ENCODE measurements at regions not wholly inside any gene's neighbourhood (a gene's known extent, or its start where the extent isn't known, plus 50 kb on each side); places are given as distances from the start of the nearest gene placed in this dataset.

DNA sequence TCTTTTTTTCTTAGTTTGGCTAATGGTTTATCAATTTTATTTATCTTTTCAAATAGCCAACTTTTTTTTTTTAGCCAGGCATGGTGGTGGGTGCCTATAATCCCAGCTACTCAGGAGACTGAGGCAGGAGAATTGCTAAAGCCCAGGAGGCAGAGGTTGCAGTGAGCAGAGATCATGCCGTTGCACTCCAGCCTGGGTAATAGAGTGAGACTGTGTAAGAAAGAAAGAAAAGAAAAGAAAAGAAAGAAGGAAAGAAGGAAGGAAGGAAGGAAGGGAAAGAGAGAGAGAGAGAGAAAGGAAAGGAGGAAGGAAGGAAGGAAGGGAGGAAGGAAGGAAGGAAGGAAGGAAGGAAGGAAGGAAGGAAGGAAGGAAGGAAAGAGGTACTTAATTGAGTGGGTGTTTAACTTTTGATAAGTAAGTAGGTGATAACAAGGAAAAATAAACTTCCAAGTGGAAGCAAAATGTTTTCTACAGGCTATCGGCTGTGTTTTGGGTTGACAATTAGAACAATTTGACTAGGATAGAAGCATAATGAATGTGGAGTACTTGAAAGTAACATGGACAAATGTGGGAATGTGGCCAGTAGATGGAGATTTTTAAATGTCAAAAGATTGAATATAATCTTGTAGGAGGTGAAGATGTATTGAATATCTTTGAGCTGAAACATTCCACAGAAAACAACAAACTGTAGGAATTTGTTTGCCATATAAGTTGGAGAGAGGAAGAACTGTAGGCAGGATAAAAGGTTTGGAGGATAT, 62.8 kb upstream of the MYO16 start (continued):
- TF ChIP-seq, protein P1, sequence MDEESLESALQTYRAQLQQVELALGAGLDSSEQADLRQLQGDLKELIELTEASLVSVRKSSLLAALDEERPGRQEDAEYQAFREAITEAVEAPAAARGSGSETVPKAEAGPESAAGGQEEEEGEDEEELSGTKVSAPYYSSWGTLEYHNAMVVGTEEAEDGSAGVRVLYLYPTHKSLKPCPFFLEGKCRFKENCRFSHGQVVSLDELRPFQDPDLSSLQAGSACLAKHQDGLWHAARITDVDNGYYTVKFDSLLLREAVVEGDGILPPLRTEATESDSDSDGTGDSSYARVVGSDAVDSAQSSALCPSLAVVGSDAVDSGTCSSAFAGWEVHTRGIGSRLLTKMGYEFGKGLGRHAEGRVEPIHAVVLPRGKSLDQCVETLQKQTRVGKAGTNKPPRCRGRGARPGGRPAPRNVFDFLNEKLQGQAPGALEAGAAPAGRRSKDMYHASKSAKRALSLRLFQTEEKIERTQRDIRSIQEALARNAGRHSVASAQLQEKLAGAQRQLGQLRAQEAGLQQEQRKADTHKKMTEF (CRISPR knock-in tag; IDR thresholded peaks at IDR 0.05): no peak
- TF ChIP-seq MAFF (IDR thresholded peaks at IDR 0.05; ENCODE audit: low read depth, low read length) (no peak), SAFB2 (CRISPR knock-in tag; IDR thresholded peaks at IDR 0.05; ENCODE audit: borderline replicate concordance, low read depth) (no peak)

DNA sequence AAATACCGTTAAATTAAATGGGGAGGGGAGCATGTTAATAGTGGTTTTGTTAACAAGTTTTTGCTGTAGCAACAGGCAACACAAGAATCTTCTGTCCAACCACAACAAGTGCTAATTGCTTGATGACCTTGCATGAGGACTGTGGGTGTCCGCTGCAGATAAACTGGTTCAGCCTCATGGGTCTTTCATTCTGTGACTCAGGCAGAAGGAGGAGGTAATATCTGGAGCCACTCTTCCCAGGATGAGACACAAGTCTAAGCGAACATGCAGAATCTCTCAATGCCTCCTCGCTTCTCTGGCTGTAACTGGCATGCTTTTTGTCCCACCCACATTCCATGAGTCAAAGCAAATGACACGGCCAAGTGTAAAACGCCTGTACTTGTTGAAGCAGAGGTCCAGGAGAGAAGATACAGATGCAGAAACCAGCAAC, 56.6 kb upstream of the MYO16 start:
- Histone ChIP-seq H2AFZ (ENCODE audit: low read length) (no peak overlapping the region), H3K36me3 (replicated peaks in 1 of 2; ENCODE audit: control insufficient read depth in 1 of 2, insufficient read depth in 2 of 2, low read length in 2 of 2) (no peaks in the 10 kb centered on the region), H3K4me2 (ENCODE audit: low read depth, low read length) (no peak overlapping the region), H3K79me2 (ENCODE audit: insufficient read depth, low read length) (no peaks in the 10 kb centered on the region), H3K4me1 (ENCODE audit: insufficient read depth, low read length) (no peaks in the 10 kb centered on the region), H3K4me3 (replicated peaks in 1 of 3; ENCODE audit: insufficient read depth in 1 of 3, low read depth in 2 of 3, low read length in 3 of 3) (no peak overlapping the region), H3K27me3 (ENCODE audit: control insufficient read depth in 1 of 2, insufficient read depth in 2 of 2, low read length in 2 of 2) (no peaks in the 10 kb centered on the region), H4K20me1 (ENCODE audit: insufficient read depth, low read length) (no peaks in the 10 kb centered on the region), H3K9ac (ENCODE audit: insufficient read depth, low read depth, low read length) (no peak overlapping the region), H3K9me3 (ENCODE audit: low read length) (peaks cover 55% of the 10 kb centered on the region), H3K27ac (ENCODE audit: extremely low read length, insufficient read depth, low read length) (no peak overlapping the region)
- in situ Hi-C loops (cut with HindIII; ENCODE audit: extremely low pct_ligation_motif_present, low pct_unique_long_range_greater_than_20kb): no loop called here
- no TSS peak for BruUV-seq (replicated peaks)
- ChIA-PET POLR2A (no interaction called here), CTCF (ENCODE audit: low intra/inter-chr PET ratio, low total read pairs) (no interaction called here)
- ATAC-seq: no peak
- no peak for FAIRE-seq
- intact Hi-C loops (cut with micrococcal nuclease; ENCODE audit: unreplicated experiment): no loop called here
- WGBS (ENCODE audit: low lambda C conversion rate): 3% methylated on average over 6 of the region's 6 CpGs
- DNase-seq (ENCODE audit: low spot score): no peak
- TF ChIP-seq ZNF672 (CRISPR knock-in tag; IDR thresholded peaks at IDR 0.05) (no peak), ATAD3A (CRISPR knock-in tag; IDR thresholded peaks at IDR 0.05) (no peak), RXRB (CRISPR knock-in tag; IDR thresholded peaks at IDR 0.05; ENCODE audit: borderline replicate concordance) (no peak), ZFYVE20 (CRISPR knock-in tag; IDR thresholded peaks at IDR 0.05; ENCODE audit: borderline replicate concordance, low read depth) (no peak)
- TF ChIP-seq, protein P2, sequence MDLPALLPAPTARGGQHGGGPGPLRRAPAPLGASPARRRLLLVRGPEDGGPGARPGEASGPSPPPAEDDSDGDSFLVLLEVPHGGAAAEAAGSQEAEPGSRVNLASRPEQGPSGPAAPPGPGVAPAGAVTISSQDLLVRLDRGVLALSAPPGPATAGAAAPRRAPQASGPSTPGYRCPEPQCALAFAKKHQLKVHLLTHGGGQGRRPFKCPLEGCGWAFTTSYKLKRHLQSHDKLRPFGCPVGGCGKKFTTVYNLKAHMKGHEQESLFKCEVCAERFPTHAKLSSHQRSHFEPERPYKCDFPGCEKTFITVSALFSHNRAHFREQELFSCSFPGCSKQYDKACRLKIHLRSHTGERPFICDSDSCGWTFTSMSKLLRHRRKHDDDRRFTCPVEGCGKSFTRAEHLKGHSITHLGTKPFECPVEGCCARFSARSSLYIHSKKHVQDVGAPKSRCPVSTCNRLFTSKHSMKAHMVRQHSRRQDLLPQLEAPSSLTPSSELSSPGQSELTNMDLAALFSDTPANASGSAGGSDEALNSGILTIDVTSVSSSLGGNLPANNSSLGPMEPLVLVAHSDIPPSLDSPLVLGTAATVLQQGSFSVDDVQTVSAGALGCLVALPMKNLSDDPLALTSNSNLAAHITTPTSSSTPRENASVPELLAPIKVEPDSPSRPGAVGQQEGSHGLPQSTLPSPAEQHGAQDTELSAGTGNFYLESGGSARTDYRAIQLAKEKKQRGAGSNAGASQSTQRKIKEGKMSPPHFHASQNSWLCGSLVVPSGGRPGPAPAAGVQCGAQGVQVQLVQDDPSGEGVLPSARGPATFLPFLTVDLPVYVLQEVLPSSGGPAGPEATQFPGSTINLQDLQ (CRISPR knock-in tag; IDR thresholded peaks at IDR 0.05): no peak
- TF ChIP-seq, protein P3, sequence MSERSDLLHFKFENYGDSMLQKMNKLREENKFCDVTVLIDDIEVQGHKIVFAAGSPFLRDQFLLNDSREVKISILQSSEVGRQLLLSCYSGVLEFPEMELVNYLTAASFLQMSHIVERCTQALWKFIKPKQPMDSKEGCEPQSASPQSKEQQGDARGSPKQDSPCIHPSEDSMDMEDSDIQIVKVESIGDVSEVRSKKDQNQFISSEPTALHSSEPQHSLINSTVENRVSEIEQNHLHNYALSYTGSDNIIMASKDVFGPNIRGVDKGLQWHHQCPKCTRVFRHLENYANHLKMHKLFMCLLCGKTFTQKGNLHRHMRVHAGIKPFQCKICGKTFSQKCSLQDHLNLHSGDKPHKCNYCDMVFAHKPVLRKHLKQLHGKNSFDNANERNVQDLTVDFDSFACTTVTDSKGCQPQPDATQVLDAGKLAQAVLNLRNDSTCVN (CRISPR knock-in tag; IDR thresholded peaks at IDR 0.05; ENCODE audit: borderline replicate concordance): no peak
- TF ChIP-seq, protein P4, sequence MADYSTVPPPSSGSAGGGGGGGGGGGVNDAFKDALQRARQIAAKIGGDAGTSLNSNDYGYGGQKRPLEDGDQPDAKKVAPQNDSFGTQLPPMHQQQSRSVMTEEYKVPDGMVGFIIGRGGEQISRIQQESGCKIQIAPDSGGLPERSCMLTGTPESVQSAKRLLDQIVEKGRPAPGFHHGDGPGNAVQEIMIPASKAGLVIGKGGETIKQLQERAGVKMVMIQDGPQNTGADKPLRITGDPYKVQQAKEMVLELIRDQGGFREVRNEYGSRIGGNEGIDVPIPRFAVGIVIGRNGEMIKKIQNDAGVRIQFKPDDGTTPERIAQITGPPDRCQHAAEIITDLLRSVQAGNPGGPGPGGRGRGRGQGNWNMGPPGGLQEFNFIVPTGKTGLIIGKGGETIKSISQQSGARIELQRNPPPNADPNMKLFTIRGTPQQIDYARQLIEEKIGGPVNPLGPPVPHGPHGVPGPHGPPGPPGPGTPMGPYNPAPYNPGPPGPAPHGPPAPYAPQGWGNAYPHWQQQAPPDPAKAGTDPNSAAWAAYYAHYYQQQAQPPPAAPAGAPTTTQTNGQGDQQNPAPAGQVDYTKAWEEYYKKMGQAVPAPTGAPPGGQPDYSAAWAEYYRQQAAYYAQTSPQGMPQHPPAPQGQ (CRISPR knock-in tag; IDR thresholded peaks at IDR 0.05; ENCODE audit: borderline replicate concordance): no peak
- TF ChIP-seq, protein P5, sequence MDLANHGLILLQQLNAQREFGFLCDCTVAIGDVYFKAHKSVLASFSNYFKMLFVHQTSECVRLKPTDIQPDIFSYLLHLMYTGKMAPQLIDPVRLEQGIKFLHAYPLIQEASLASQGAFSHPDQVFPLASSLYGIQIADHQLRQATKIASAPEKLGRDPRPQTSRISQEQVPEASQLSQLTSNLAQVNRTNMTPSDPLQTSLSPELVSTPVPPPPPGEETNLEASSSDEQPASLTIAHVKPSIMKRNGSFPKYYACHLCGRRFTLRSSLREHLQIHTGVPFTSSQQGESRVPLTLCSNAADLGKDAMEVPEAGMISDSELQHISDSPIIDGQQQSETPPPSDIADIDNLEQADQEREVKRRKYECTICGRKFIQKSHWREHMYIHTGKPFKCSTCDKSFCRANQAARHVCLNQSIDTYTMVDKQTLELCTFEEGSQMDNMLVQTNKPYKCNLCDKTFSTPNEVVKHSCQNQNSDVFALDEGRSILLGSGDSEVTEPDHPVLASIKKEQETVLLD (CRISPR knock-in tag; IDR thresholded peaks at IDR 0.05; ENCODE audit: low read depth): no peak
